ENCODE measurements at regions not wholly inside any gene's neighbourhood (a gene's known extent, or its start where the extent isn't known, plus 50 kb on each side); places are given as distances from the start of the nearest gene placed in this dataset.

DNA sequence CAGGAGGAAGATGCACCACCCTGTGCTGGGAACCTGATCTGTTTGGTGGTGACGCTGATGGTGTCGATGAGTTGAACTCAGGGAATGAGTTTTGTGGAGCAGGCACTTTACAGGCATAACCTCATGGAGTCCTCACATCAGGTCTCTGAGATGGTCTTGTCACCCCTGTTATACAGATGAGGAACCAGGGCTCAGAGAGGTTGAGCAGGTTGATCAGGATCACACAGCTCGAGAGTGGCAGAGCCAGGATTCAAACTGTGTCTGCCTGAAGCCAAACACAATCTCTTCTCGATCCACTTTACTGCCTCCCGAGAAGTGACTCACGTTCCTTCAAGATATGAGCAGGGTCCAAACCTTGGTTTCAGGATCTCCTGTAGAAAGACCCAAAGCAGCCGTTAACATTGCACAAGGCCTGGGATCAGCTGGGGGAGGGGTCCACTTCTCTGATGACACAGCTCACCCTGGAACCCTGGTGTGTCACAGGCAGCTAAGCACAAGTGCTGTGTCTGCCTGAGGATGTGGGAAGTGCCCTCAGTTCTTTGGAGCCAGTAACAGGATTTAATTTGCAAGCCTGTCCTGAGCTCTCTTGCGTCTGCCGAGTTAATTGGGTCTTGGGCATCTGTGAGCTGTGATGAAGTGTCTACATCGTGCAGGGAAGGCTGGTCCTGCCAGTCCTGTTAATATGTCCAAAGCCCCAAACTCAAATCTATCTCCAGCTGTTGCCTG lies 65.4 kb upstream of the STUM start:
- Histone ChIP-seq H3K4me3 (ENCODE audit: low read depth, low read length) (no peak overlapping the region), H3K27ac (peak overlapping the region; percentile 21; the same call in 1 of the 2 replicates), H3K36me3 (no peaks in the 10 kb centered on the region), H3K27me3 (ENCODE audit: insufficient read depth, low read depth, severe bottlenecking) (no peaks in the 10 kb centered on the region), H3K9me3 (ENCODE audit: severe bottlenecking) (no peaks in the 10 kb centered on the region)
- DNase-seq: peak; percentile 42
- TF ChIP-seq, protein P1, sequence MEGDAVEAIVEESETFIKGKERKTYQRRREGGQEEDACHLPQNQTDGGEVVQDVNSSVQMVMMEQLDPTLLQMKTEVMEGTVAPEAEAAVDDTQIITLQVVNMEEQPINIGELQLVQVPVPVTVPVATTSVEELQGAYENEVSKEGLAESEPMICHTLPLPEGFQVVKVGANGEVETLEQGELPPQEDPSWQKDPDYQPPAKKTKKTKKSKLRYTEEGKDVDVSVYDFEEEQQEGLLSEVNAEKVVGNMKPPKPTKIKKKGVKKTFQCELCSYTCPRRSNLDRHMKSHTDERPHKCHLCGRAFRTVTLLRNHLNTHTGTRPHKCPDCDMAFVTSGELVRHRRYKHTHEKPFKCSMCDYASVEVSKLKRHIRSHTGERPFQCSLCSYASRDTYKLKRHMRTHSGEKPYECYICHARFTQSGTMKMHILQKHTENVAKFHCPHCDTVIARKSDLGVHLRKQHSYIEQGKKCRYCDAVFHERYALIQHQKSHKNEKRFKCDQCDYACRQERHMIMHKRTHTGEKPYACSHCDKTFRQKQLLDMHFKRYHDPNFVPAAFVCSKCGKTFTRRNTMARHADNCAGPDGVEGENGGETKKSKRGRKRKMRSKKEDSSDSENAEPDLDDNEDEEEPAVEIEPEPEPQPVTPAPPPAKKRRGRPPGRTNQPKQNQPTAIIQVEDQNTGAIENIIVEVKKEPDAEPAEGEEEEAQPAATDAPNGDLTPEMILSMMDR (IDR thresholded peaks at IDR 0.05; ENCODE audit: low read depth, low read length): no peak

- Histone ChIP-seq H3K36me3 (no peaks in the 10 kb centered on the region), H3K27ac (no peak overlapping the region), H3K9me3 (ENCODE audit: severe bottlenecking) (no peaks in the 10 kb centered on the region), H3K4me3 (ENCODE audit: low read depth, low read length) (no peak overlapping the region), H3K27me3 (ENCODE audit: insufficient read depth, low read depth, severe bottlenecking) (no peaks in the 10 kb centered on the region)
- DNase-seq: no peak
- TF ChIP-seq, protein P1 (IDR thresholded peaks at IDR 0.05; ENCODE audit: low read depth, low read length): no peak
Measured at GRCh38 chr1:226485192-226485591, 63.4 kb upstream of the STUM start.

GRCh38 chr1:226486161-226486560 lies 62.4 kb upstream of the STUM start:
- no peaks in the 10 kb centered on the region for H3K9me3 ChIP-seq (ENCODE audit: severe bottlenecking)
- TF ChIP-seq, protein P1 (IDR thresholded peaks at IDR 0.05; ENCODE audit: low read depth, low read length): no peak
- no peaks in the 10 kb centered on the region for H3K27me3 ChIP-seq (ENCODE audit: insufficient read depth, low read depth, severe bottlenecking)
- no peak overlapping the region for H3K27ac ChIP-seq
- no peak for DNase-seq
- no peak overlapping the region for H3K4me3 ChIP-seq (ENCODE audit: low read depth, low read length)
- no peaks in the 10 kb centered on the region for H3K36me3 ChIP-seq

DNA sequence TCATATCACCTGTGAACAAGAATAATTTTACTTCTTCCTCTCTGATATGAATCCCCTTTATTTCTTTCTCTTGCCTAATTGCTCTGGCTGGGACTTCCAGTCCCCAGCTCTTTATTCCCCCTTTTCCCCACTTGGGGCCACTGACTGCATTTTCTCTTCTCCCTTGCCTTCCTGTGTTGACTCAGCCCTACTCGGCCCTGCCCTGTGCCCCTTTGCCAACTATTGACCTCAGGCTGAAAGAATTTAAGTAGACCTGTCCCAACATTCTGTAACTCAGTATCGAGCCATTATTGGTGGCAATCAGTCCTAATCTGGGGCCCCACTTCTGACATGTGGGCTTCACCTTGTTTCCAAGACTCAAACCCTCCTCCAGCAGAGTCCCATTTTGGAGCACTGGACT lies 60.6 kb upstream of the STUM start:
- no peak for DNase-seq

DNA sequence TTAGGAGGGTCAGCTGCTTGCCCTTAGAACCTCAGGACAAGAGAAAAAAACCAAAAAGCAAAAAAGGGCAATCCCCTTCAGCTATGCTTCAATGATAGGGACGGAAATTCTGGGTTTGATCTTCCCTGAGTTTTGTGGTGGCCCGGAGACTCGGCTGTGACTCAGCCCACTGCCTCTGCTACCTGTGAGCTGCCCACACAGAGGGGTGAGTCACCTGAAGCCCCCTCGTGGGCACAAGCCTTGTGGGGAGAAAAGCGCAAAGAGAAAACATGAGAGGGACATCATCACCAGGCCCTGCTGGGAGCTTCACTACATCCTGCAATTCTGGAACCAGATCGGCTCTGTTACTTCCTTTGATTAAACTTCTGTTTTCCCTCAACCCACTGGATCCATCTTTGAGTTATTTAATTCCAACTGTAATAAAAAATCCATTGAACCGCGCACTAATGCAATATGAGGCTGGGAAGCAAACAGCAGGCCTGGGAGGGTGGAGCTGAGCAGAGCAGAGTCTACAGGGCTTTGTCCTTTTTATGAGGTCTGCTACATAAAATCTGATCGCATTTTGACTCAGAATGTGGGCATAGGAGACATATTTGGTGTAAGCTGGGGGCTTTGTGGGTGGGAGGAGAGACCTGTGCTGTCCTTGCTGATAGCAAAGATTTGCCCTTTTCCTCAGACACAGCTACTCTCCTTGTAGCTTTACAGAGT lies 58.7 kb upstream of the STUM start:
- Histone ChIP-seq H3K36me3 (no peaks in the 10 kb centered on the region), H3K4me3 (ENCODE audit: low read depth, low read length) (no peak overlapping the region), H3K27me3 (ENCODE audit: insufficient read depth, low read depth, severe bottlenecking) (no peaks in the 10 kb centered on the region), H3K27ac (no peak overlapping the region), H3K9me3 (ENCODE audit: severe bottlenecking) (no peaks in the 10 kb centered on the region)
- DNase-seq: no peak
- TF ChIP-seq, protein P1 (IDR thresholded peaks at IDR 0.05; ENCODE audit: low read depth, low read length): no peak

More for the DNA sequence above, 60.6 kb upstream of the STUM start:
- Histone ChIP-seq H3K27ac (no peak overlapping the region), H3K27me3 (ENCODE audit: insufficient read depth, low read depth, severe bottlenecking) (no peaks in the 10 kb centered on the region), H3K4me3 (ENCODE audit: low read depth, low read length) (no peak overlapping the region), H3K9me3 (ENCODE audit: severe bottlenecking) (no peaks in the 10 kb centered on the region), H3K36me3 (no peaks in the 10 kb centered on the region)
- TF ChIP-seq, protein P1 (IDR thresholded peaks at IDR 0.05; ENCODE audit: low read depth, low read length): no peak

All from WERI-Rb-1 (cell line).